ENCODE measurements at regions not wholly inside any gene's neighbourhood (a gene's known extent, or its start where the extent isn't known, plus 50 kb on each side); places are given as distances from the start of the nearest gene placed in this dataset.

DNA sequence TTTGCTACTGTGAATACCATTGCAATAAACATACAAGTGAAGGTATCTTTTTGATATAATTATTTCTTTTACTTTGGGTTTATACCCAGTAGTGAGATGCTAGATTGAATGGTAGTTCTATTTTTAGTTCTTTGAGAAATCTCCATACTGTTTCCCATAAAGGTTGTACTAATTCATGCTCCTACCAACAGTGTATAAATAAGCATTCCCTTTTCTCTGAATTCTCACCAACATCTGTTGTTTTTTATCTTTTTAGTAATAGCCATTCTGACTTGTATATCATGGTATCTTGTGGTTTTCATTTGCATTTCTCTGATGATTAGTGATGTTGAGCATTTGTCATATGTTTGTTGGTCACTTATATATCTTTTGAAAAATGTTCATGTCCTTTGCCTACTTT is 183.6 kb upstream of the LRFN2 start:
- H3K4me2 ChIP-seq (ENCODE audit: insufficient read depth, low read length): no peak overlapping the region
- H3K9ac ChIP-seq (replicated peaks; ENCODE audit: extremely low read depth, insufficient read depth, low read length): no peak overlapping the region
- DNase-seq (ENCODE audit: low read depth, low spot score): no peak
- H3K79me2 ChIP-seq (ENCODE audit: control insufficient read depth, insufficient read depth, low read length): no peaks in the 10 kb centered on the region
- CTCF ChIA-PET: no interaction called here
- no peak overlapping the region for H3K4me3 ChIP-seq (replicated peaks in 1 of 3; ENCODE audit: insufficient read depth in 1 of 3, low read depth in 1 of 3, low read length in 3 of 3)
- H3K27me3 ChIP-seq (ENCODE audit: control insufficient read depth in 2 of 2, insufficient read depth in 2 of 2, low read length in 2 of 2): peaks cover 0 to 5% of the 10 kb centered on the region in 2 experiments
- no peaks in the 10 kb centered on the region for H3K4me1 ChIP-seq (ENCODE audit: control insufficient read depth, extremely low read depth, insufficient read depth, low read length)
- H4K20me1 ChIP-seq (replicated peaks; ENCODE audit: control insufficient read depth, extremely low read depth, insufficient read depth, low read length): no peaks in the 10 kb centered on the region
- BruUV-seq (replicated peaks): no TSS peak
- no peaks in the 10 kb centered on the region for H3K9me1 ChIP-seq (replicated peaks; ENCODE audit: control insufficient read depth, extremely low read depth, insufficient read depth, low read length)
- dilution Hi-C loops (cut with MboI; ENCODE audit: extremely low pct_ligation_motif_present, low sequenced_read_pairs): no loop called here
- FAIRE-seq: no peak
- no peaks in the 10 kb centered on the region for H3K36me3 ChIP-seq (ENCODE audit: control insufficient read depth in 2 of 2, extremely low read depth in 1 of 2, insufficient read depth in 2 of 2, low read length in 2 of 2)
- no peak overlapping the region for H3K27ac ChIP-seq (ENCODE audit: insufficient read depth, low read depth, low read length)
- no peaks in the 10 kb centered on the region for H3K9me3 ChIP-seq (replicated peaks; ENCODE audit: control insufficient read depth, insufficient read depth, low read length)
- no peak overlapping the region for H2AFZ ChIP-seq (ENCODE audit: low read depth, low read length)
- POLR2A ChIA-PET: no interaction called here
- intact Hi-C loops (cut with micrococcal nuclease): no loop called here
- TF ChIP-seq POLR2AphosphoS5 (IDR thresholded peaks at IDR 0.05; ENCODE audit: insufficient read depth, low read depth, low read length) (no peak), GATA2 (IDR thresholded peaks at IDR 0.05; ENCODE audit: insufficient read depth, insufficient read length, low read depth, low read length) (no peak), POLR2A (IDR thresholded peaks at IDR 0.05; ENCODE audit: low read depth, low read length) (no peak), MYC (IDR thresholded peaks at IDR 0.05; ENCODE audit: low read depth, low read length) (no peak), JUN (IDR thresholded peaks at IDR 0.05; ENCODE audit: borderline replicate concordance, insufficient read depth, insufficient read length, low read depth) (no peak), CTCF (IDR thresholded peaks at IDR 0.05; ENCODE audit: extremely low read depth in 1 of 2, insufficient read depth in 1 of 2, low read depth in 1 of 2, low read length in 2 of 2) (no peak), EZH2 (IDR thresholded peaks at IDR 0.05; ENCODE audit: borderline replicate concordance, low read depth, low read length, severe bottlenecking) (no peak), FOS (IDR thresholded peaks at IDR 0.05; ENCODE audit: borderline replicate concordance, insufficient read depth, low read length) (no peak)
- TF ChIP-seq, protein P1, sequence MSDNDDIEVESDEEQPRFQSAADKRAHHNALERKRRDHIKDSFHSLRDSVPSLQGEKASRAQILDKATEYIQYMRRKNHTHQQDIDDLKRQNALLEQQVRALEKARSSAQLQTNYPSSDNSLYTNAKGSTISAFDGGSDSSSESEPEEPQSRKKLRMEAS (IDR thresholded peaks at IDR 0.05; ENCODE audit: insufficient read depth, insufficient read length): no peak
